ENCODE measurements at regions not wholly inside any gene's neighbourhood (a gene's known extent, or its start where the extent isn't known, plus 50 kb on each side); places are given as distances from the start of the nearest gene placed in this dataset.

DNA sequence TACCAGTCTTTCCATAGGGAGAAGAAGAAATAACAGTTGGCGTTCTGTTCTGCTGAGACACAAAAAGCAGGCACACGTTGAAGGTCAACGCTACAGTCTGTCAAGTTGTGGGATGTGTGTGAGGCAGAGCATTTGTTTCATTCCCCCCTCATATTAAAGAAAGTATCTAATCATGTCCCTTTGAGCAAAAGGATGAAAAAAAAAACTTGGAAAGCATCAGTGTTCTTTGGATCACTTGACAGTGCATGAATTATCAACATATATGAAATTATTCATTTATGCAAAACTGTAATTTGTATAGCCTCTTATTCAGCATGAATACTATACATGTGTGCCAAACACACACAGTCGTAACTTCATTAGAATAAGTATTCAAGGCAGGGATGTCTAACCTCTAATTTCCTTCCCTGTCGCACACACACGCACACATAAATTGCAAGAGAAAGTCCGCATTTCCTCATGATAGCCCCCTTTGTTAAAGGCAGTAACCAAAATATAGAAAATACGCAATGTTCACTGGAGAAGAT is 228.6 kb downstream of the RND3 start:
- TF ChIP-seq, protein P1, sequence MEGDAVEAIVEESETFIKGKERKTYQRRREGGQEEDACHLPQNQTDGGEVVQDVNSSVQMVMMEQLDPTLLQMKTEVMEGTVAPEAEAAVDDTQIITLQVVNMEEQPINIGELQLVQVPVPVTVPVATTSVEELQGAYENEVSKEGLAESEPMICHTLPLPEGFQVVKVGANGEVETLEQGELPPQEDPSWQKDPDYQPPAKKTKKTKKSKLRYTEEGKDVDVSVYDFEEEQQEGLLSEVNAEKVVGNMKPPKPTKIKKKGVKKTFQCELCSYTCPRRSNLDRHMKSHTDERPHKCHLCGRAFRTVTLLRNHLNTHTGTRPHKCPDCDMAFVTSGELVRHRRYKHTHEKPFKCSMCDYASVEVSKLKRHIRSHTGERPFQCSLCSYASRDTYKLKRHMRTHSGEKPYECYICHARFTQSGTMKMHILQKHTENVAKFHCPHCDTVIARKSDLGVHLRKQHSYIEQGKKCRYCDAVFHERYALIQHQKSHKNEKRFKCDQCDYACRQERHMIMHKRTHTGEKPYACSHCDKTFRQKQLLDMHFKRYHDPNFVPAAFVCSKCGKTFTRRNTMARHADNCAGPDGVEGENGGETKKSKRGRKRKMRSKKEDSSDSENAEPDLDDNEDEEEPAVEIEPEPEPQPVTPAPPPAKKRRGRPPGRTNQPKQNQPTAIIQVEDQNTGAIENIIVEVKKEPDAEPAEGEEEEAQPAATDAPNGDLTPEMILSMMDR (IDR thresholded peaks at IDR 0.05), result no peak
- TF ChIP-seq POLR2A (IDR thresholded peaks at IDR 0.05), result no peak

Data from esophagus squamous epithelium (tissue), 4 donors.